ENCODE measurements at regions not wholly inside any gene's neighbourhood (a gene's known extent, or its start where the extent isn't known, plus 50 kb on each side); places are given as distances from the start of the nearest gene placed in this dataset.
"Not testable (repeated sequence)": the region's sequence is repeated elsewhere in the genome, so short reads cannot be mapped to it uniquely, and the experiment has no call there.

GRCh38 chr7:112942981-112943380 is 143.6 kb downstream of the GPR85 start:
- no peak for TF ChIP-seq CTCF (IDR thresholded peaks at IDR 0.05)

GRCh38 chr7:112942125-112942524 is 144.5 kb downstream of the GPR85 start:
- not testable (repeated sequence) for DNase-seq (ENCODE audit: low spot score)

More at GRCh38 chr7:112942981-112943380, 143.6 kb downstream of the GPR85 start:
- no peak for ATAC-seq (ENCODE audit: low FRiP score)
- no peak for DNase-seq (ENCODE audit: low spot score)

DNA sequence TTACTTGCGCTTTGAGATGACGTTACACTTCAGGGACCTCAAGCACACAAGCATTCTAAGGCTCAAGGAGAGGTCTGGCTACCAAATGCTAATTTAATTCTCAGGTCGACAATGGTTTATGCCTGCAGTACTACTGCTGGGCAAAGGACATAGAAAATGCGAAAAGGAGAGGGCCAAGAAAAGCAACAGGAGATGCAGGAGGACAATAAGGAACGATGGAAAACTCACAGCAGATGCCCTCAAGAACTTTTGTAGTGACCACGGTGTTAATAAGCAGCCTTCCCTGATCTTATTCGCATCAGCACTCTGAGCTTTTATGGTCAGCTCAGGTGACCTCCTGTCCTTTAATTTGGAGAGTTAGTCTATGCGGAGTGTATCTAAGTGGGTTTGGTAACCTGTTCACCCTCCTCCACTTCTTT is 146.3 kb downstream of the GPR85 start:
- ATAC-seq (ENCODE audit: low FRiP score) = peak; percentile 36
- no peak for TF ChIP-seq CTCF (IDR thresholded peaks at IDR 0.05)
- no peak for DNase-seq (ENCODE audit: low spot score)

More at GRCh38 chr7:112942125-112942524, 144.5 kb downstream of the GPR85 start:
- not testable (repeated sequence) for ATAC-seq (ENCODE audit: low FRiP score)

DNA sequence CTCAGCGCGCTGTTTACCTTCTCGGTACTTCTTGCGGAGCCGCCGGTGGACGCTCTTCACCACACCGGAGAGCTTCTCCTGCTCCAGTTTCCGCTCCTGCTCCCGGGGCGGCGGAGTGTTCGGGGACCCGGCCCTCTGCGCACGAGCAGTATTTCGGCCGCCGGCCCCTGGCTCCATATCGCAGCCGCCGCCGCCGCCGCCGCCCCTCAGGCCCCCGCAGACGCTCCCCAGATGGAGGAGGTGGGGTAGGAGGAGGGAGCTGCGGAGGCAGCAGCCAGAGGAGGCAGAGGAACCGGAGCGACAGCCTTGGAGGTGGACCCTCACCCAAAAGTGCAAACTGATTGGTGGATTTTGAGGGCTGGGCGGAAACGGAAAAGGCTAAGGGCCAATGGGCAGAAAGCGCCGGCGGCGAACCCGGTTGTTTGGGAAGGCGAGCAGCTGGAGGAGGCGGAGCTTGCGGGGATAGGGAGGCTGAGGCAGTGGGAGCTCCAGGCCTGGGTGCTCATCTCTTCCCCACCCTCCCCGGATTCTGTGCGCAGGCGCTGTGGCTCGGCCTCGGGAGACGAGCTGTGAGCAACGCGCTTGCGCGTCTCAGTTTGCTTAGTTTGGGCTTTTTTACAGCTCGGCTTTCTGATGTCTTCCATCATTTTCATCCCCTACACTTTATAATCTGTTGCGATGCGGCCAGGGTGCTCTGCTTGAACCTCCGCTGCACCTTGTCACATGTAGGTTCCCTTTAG is 146.9 kb downstream of the GPR85 start:
- TF ChIP-seq CTCF (IDR thresholded peaks at IDR 0.05) = no peak
- ATAC-seq (ENCODE audit: low FRiP score) (peak; percentile 99), DNase-seq (ENCODE audit: low spot score) (peak; percentile 91)

DNA sequence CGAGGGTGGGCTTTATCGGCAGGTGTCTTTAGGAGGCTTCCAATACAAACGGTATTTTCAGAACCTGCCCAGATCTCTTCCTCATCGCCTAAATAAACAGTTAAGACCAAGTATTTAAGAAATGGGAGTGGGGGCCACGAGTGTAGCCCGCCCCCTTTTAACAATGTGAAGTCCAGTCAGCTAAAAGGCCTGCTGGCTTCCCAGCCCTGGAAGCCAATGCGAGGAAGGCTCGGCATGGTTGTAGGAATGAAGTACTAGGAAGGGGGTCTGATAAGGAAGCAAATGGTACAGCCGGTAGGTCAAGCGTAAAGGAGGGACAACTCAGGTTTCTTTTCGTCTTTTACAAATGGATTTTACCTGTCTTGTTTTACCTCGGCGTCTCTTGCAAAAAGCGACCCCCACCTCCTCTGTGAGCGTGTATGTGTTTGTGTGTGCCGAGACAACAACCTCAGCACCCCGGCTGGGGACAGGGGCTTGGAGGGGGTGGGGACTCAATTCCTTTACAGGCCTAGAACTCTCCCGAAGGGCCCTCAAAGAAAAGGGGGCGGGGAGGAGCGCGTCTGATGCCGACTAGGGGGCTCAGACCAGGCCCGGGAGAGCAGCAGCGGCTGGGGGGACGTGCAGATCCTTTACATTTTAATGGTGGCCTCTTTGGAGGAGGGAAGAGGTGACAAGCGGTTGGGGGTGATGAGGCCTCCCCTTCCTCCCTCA is 147.6 kb downstream of the GPR85 start:
- no peak for TF ChIP-seq CTCF (IDR thresholded peaks at IDR 0.05)
- peak; percentile 23 for DNase-seq (ENCODE audit: low spot score)
- peak; percentile 0 for ATAC-seq (ENCODE audit: low FRiP score)

GRCh38 chr7:112937651-112938415 is 147.6 kb upstream of the TMEM168 start:
- DNase-seq (ENCODE audit: low spot score) (no peak), ATAC-seq (ENCODE audit: low FRiP score) (no peak)
- TF ChIP-seq CTCF (IDR thresholded peaks at IDR 0.05) = no peak

GRCh38 chr7:112933598-112933997 is 143.4 kb upstream of the TMEM168 start:
- no peak for ATAC-seq (ENCODE audit: low FRiP score)

More at GRCh38 chr7:112933598-112933997, 143.4 kb upstream of the TMEM168 start:
- TF ChIP-seq CTCF (IDR thresholded peaks at IDR 0.05) = no peak
- DNase-seq (ENCODE audit: low spot score) = no peak
